ENCODE measurements at regions not wholly inside any gene's neighbourhood (a gene's known extent, or its start where the extent isn't known, plus 50 kb on each side); places are given as distances from the start of the nearest gene placed in this dataset.
"Not testable (repeated sequence)": the region's sequence is repeated elsewhere in the genome, so short reads cannot be mapped to it uniquely, and the experiment has no call there.

DNA sequence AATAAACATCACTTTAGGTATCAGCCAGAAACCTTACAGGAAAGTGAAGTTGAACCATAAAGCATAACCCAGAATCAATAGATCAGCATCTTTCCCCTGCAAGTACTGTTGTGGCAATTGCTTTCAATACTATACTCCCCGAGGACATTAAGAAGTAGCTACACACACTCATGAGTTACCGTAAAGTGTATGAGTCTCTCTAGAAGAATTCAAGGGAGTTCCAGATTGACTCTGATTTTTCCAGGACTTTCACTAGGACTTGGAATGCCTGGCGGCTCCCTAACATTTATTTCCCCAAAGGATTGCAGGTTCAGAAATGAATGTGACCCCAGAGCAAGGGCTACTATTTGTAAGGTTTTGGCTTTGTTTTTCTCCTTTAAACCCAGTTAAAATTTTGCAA lies 465.4 kb upstream of the MDGA2 start:
- no peak for DNase-seq (ENCODE audit: extremely low read depth, low read depth, low spot score)

DNA sequence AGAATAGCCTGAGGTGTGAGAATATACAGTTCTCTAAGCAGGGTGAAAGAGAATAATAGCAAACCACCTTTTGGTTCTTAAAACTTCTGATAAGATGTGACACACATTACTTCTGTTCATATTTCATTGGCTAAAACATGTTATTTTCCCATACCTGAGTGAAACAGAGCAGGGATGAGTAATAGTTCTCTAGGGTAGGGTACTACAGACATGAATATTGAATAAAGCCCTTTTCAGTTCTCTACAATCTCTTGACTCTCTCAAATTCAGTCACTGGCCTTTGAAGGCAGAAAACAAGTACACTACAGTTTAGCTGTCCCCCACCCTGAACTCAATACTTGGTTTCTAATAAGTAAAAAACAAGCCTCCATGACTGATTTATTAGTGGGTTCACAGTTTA lies 454.1 kb upstream of the MDGA2 start:
- DNase-seq (ENCODE audit: extremely low read depth, low read depth, low spot score), result no peak

DNA sequence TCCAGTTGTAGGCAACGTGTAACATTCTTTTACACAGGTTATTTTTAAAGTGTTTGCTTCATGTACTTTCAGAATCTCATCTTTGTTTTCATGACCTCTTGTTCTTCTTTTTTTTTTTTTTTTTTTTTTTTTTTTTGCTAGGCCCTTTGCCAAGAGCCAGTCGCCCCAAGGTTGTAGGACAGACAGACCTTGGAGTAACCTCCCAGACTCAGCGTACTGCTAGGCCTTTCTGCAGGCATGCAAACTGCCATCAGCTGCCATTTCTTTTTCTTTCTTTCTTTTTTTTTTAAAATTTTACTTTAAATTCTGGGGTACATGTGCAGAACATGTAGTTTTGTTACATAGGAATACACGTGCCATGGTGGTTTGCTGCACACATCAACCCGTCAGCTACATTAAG lies 452.3 kb upstream of the MDGA2 start:
- no peak for DNase-seq (ENCODE audit: extremely low read depth, low read depth, low spot score)

DNA sequence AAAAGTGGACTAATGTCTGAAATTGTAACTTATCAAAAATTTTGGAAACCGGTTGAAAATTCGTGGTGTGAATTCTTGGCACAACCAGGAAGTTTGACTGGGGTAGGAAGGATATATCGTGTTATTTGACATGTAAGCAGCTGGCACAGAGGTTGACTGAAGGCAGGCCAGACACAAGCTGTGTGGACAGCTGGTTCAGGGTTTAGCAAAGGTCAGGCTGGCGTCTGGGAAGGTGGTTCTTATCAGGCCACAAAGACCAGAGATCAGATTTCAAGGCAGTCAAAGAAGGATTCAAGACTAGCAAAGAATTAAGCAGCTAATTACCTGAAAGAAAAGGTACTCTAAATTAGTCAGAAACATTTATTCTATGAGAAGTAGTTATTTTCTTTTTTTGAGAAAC lies 450.2 kb upstream of the MDGA2 start:
- DNase-seq (ENCODE audit: extremely low read depth, low read depth, low spot score), result no peak

DNA sequence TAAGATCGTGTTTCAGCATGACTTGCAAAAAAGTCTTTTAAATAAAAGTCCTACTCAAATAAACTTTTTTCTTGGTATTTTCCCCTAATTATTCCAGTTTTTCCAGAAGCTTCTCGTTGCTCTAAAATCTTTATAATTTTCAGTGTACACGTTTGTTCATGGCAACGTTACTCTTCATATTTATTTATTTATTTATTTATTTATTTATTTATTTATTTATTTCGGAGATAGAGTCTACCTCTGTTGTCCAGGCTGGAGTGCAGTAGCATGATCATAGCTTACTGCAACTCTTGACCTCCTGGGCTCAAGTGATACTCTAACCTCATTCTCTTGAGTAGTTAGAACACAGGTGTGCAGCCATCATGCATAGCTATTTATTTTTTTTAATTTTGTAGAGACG lies 438.3 kb upstream of the MDGA2 start:
- DNase-seq (ENCODE audit: extremely low read depth, low read depth, low spot score), result no peak

DNA sequence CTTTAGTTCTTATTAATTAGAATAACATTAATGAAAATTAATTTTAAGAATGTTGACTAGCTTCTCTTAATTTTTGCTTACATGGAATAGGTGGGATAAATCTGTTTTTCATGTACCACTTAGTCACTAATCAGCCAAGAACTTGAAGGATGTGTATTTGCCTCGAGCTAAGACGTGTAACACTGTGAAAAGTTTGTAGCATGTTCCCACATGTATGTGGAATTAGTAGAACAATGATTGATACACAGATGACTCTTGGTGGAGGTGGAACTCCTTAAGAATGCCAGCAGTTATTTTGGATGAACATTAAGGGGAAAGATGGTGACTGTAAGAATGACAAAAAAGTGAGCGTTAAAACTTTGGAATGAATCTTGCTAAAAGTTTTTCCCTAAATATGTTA lies 435.7 kb upstream of the MDGA2 start:
- no peak for DNase-seq (ENCODE audit: extremely low read depth, low read depth, low spot score)

DNA sequence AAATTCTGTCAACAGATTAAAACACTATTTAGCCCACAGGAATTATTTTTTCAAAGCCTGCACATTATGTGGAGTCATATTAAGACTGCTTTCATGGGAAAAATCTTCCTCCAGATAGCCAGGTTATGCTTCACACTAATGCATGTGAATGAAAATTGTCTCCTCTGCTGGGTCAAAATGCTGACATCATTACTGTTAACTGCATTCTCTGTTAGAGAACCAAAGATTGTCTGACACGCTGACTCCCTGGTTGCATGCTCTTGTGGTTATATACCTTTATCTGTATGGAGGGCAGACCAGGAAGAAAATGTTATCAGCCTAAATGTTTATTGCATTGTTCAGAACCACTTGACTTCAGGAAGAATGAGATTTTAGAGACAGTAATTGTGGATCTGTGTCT lies 432.2 kb upstream of the MDGA2 start:
- no peak for DNase-seq (ENCODE audit: extremely low read depth, low read depth, low spot score)

DNA sequence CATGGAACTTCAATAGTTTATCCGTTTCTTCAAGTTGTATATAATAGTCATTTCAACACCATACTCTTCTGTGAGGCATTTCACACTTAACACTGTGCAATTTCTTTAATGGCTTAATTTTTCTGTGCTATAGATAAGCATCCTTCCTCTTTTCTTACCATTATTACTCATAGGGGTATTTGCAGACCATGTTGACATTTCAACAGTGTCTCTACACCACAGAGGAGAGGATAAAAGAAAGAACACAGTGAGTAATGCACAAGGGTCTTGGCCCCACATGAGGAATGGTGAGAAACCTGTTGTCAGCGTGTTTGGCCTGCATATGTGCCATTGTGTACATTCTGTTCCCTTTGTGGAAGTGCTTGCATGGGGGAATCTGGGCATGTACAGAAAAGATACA lies 421.5 kb upstream of the MDGA2 start:
- no peak for DNase-seq (ENCODE audit: extremely low read depth, low read depth, low spot score)

DNA sequence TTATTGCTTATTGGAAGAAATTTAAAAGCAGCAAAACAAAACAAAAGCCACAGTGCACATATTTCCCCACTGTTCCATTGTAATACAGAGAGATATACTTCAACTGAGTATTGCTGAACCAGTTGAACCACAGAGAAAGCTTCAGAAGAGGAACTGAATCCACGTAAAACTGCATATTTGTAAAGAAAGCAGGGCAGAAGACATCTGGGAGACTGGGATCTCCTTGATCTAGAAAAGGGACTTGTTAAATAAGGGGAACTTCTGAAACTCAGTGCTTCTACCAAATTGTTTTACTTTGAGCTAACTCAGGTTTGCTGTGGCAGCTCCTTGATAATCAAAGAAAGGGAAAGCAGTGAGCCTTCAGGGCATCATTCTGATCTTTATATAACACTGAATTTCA lies 411.1 kb upstream of the MDGA2 start:
- DNase-seq (ENCODE audit: extremely low read depth, low read depth, low spot score), result no peak

DNA sequence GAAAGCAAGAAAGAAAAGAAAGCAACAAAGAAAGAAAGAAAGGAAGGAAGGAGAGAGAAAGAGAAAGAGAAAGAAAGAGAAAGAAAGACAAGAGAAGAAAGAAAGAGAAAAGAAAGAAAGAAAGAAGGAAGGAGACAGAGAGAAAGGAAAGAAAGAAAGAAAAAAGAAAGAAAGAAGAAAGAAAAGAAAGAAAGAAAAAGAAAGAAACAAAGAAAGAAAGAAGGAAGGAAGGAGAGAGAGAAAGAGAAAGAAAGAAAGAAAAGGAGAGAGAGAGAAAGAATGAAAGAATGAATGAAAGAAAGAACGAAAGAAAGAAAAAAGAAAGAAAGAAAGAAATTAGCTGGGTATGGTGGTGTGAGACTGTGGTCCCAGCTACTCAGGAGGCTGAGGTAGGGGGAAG lies 400.1 kb upstream of the MDGA2 start:
- no peak for DNase-seq (ENCODE audit: extremely low read depth, low read depth, low spot score)

DNA sequence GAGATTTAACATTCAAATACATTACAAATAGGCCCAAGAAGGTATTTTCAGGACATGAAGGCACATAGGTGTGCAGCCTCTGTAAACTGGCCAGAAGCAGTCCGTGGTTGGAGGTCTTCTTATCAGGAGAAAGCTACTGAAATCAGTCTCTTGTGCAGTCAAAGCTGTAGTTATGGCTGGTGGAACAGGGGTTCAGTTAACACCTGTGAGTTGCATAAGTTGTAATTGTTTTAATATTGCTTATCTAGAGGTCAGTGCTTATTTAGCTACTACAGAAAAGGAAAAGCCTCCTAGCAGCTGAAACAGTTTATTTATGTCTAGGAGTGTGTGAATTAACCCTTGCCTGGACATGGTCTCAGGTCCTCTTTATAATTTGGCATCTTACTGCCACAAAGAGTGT lies 377.6 kb upstream of the MDGA2 start:
- DNase-seq (ENCODE audit: extremely low read depth, low read depth, low spot score), result no peak

DNA sequence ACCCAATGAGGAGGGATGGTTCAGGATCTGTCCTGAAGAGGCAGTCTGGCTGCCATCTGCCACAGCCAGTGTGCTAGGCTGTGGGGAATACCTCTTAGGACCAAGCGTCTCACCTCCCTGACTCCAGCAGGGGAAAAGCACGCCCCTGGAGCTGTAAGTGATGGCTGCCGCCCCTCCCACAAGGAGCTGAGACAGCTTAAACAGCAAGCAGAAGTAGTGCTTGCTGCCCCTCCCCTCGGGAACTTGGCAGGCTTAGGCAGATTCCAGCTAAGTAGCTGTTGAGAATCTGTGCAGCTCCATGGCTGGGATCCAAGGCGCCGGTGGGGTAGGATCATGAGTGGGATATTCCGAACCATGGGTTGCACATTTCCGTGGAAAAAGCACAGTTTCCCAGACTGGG lies 360.4 kb upstream of the MDGA2 start:
- DNase-seq (ENCODE audit: extremely low read depth, low read depth, low spot score), result no peak

DNA sequence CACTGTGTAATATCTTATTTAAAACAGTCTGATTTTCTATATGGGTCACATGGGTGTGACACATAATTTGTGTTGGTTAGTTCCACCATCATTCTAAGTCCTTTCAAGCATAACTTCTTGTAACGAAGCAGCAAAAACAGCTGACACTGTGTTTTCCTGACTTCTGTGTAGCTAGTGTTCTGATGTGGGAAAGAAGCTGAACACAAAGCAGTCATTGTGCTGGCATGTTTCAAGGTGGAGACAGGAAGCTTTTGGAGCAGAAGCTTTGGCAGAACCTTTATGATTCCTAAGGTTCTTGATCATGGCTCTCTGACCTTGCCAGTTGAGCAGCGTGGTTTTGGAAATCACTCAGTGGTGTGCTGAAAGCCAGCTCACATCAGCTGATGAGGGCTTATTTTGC lies 351.7 kb upstream of the MDGA2 start:
- no peak for DNase-seq (ENCODE audit: extremely low read depth, low read depth, low spot score)

DNA sequence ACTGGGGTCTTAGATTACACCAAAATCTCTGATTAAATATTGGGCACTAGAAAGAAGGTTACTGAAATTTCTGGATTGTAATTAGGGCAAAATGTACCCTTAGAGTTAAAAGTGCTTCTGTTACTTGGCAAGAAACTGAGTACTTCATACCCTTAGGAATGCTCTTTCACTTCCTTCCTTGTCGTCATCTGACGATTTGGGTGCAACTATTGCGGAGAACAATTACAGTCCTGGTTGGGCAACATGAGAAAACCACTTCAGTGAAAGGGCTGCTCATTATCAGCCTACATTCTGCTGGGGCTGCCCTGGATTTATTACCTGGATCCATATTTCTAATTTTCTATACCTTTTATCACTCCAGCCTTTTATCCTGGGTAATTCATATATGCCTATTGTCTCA lies 348.5 kb upstream of the MDGA2 start:
- no peak for DNase-seq (ENCODE audit: extremely low read depth, low read depth, low spot score)

DNA sequence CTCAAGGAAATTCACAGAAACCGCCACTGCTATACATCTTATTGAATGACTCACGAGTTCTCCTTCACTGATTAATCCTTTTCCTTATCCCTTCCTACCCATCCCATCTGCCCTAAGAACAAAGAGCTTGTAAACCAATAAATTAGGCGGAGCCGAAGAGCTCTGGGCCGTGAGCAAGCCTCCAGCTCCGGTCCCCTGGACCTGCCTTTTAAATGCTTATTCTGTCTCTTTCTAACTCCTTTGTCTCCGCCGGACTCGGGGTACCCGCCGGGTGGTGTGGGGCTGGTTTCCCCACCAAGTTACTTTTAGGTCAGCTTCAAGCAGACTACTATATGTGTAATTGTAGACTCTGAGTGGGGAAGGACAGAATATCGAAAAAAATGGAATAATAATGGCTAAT lies 336.1 kb upstream of the MDGA2 start:
- DNase-seq (ENCODE audit: extremely low read depth, low read depth, low spot score), result not testable (repeated sequence)

DNA sequence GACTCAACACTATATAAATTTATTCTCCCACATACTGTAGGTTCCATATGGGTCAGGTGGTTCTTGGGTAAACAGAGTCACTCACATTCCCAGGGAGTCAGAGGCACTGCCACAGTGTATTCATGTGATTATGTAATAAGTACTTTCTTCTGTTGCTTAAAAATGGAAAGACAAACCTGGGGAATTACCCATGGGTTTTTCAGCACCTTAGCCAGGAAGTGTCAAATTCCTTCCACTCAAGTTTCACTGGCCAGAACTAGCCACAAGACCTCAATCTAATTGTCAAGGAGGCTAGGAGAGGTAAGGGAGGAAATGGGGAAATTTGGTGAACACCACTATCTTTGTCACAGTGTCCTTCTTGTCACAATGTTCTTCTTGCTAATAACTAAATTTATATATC lies 333.2 kb upstream of the MDGA2 start:
- DNase-seq (ENCODE audit: extremely low read depth, low read depth, low spot score), result no peak

DNA sequence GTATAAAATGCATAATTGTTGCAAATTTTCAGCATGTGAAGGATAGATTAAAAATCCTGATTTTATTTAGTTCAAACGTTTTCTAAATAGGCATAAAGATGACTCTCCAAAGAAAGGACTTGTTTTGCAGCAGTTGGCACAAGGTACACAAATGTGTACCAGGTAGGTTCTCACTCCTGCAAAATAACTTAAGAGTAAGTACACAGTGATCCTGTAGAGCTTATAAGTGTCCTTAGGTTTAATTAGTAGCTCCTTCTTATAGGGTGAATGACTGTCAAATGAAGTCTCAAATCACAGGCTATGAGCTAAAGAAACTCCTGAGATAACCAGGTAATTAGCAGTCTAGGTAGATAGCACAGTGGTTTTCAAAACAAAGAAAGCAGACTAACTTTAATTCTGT lies 330.6 kb upstream of the MDGA2 start:
- DNase-seq (ENCODE audit: extremely low read depth, low read depth, low spot score), result no peak

DNA sequence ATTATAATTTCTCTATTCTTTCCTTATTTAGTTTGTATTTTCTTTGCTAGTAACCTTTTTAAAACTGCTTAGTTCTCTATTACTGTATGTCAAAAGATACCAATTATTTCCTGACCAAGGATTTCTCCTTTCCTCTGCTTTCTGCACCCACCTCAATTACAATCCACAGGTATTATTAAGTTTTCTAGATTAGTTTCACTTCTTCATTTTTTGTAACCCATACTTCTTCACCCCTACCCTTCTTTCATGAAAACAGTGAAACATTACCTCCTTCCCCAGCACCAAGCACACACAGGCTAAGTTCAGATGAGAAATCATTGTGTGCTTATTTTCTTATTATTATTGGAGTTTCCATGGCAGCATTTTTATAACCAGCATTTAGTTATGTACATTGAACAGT lies 318.5 kb upstream of the MDGA2 start:
- DNase-seq (ENCODE audit: extremely low read depth, low read depth, low spot score), result no peak

DNA sequence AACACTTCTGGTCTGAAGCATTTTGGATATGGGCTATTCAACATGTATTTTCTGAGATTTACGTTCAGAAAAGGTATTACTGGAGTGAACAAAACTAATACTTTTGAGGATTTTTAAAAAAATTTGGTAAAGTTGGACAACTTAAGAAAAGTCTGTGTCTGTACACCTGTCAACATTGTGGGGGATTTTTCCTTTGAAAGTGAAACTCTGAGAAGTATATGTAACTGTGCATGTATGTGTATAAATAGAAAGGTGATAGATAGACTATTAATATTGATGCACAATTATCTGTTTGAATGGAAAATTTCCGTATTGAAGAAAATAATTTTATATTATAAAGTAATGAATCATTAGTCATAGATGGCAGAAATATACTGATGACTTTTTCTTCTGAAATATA lies 312.8 kb upstream of the MDGA2 start:
- no peak for DNase-seq (ENCODE audit: extremely low read depth, low read depth, low spot score)

DNA sequence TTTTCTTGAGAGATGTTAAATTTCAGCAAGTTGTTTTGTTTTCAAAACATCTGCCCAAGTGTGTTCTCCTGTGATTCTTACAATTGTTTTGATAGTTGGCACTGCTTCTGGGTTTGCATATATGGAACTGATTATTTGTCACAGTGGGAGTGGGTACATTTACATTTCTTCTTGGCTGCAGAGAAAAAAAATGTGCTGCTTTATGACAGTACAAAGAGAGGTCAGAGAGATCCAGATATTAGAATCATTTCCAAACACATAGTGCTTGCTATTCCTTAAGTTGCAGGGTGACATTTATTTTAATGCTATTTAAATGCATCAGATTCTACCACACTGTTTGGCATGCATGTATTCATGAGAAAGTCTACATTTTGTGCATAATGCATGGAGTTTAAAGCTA lies 303.5 kb upstream of the MDGA2 start:
- DNase-seq (ENCODE audit: extremely low read depth, low read depth, low spot score), result no peak

DNA sequence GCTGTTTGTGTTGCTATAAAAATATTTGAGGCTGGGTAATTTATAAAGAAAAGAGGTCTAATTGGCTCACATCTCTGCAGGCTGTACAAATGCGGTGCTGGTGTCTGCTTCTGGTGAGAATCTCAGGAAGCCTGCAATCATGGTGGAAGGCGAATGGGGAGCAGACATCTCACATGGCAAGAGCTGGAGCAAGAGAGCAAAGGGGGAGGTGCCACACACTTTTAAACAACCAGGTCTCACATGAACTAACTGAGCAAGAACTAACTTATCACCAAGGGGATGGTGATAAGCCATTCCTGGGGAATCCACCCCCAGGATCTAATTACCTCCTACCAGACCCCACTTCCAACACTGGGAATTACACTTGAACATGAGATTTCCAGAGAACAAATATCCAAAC lies 300.7 kb upstream of the MDGA2 start:
- DNase-seq (ENCODE audit: extremely low read depth, low read depth, low spot score), result no peak

DNA sequence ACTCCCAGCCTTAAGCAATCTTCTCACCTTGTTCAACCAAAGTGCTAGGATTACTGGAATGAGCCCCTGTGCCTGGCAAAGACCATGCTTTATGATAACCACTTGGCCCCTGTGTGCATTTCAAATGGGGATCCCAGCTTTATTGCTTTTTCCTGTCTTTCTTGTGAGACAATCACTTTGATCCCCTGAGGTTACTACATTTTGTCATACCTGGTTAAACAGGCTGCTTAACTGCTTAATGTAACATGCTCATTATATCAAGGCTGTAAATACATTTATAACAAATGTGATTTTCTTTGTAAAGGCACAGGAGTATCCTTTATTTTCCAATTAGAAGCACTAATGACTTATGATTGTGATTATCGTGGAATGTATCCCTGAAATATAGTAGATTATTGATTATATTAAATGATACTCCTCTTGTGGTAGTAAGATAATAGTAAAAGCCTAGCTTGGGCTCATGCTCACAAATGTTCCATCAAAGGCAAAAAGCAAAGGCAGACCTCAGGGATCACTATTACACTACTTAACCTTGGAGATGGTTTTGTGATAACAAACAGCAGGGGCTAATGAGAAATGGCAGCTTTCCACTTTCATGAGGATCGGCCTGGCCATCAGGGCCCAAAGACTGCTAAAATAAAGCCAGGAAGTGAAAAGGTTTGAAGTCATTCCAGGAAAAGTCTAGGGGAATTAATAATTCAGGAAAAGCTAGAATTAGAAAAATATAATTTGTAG lies 290.8 kb upstream of the MDGA2 start:
- DNase-seq (ENCODE audit: extremely low read depth, low read depth, low spot score), result no peak

DNA sequence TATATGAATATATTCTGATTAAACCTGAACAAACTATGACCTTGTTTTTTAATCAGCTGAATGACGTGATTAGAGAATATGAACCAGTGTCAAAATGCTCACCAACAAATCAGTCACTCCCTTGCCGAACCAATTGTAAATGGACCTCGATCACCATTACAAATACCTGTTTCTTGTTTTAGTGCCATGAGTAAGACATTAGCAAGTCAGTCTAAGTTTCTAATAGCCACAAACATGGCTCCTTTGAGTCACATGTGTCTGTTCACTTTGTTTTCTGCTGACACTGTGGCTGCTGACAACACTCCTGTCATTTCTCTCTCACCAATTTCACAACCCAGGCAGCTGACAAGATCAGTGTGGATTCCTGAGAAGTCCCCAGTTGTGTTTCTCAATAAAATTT lies 286.2 kb upstream of the MDGA2 start:
- no peak for DNase-seq (ENCODE audit: extremely low read depth, low read depth, low spot score)
